GM08714 (cell line): ENCODE measurements at regions not wholly inside any gene's neighbourhood (a gene's known extent, or its start where the extent isn't known, plus 50 kb on each side); places are given as distances from the start of the nearest gene placed in this dataset.

ENCODE experiments used
- H3K4me3 ChIP-seq: fragments of 200-500 bp; sonication (Bioruptor generic); 2 replicates; pipeline ENCODE4 v1.5.1; 2014; ENCODE audit warnings: mild to moderate bottlenecking, low read length, inconsistent platforms
- ZNF274 ChIP-seq: IDR thresholded peaks from 2 replicates; pipeline ENCODE4 v1.6.1; 2012; ENCODE audit warnings: mild to moderate bottlenecking, low read depth, low read length

- no peak for TF ChIP-seq ZNF274
- H3K4me3 ChIP-seq: no peak overlapping the region
Observed at GRCh38 chr3:64291345-64291744, 66.1 kb upstream of the PRICKLE2 start.

- TF ChIP-seq ZNF274: no peak
- H3K4me3 ChIP-seq: no peak overlapping the region
Observed at GRCh38 chr3:64290864-64291263, 65.6 kb upstream of the PRICKLE2 start.

GRCh38 chr3:64290161-64290560 lies 64.9 kb upstream of the PRICKLE2 start:
- no peak for TF ChIP-seq ZNF274

GRCh38 chr3:64289622-64290021 lies 64.4 kb upstream of the PRICKLE2 start:
- TF ChIP-seq ZNF274: no peak
- H3K4me3 ChIP-seq: no peak overlapping the region

More at GRCh38 chr3:64290161-64290560, 64.9 kb upstream of the PRICKLE2 start:
- H3K4me3 ChIP-seq: no peak overlapping the region

- no peak overlapping the region for H3K4me3 ChIP-seq
- TF ChIP-seq ZNF274: no peak
Observed at GRCh38 chr3:64278625-64279024, 53.4 kb upstream of the PRICKLE2 start.

- TF ChIP-seq ZNF274: no peak
Observed at GRCh38 chr3:64276131-64276530, 50.9 kb upstream of the PRICKLE2 start.

More at GRCh38 chr3:64276131-64276530, 50.9 kb upstream of the PRICKLE2 start:
- no peak overlapping the region for H3K4me3 ChIP-seq
